Liver (tissue), 8 donors: ENCODE measurements at regions not wholly inside any gene's neighbourhood (a gene's known extent, or its start where the extent isn't known, plus 50 kb on each side); places are given as distances from the start of the nearest gene placed in this dataset.
"Not testable (repeated sequence)": the region's sequence is repeated elsewhere in the genome, so short reads cannot be mapped to it uniquely, and the experiment has no call there.

Experiments
- DNase-seq: peaks from one replicate; pipeline ENCODE4 v3.0.0-alpha.2; 2017; ENCODE audit warnings: low spot score
- H3K27ac ChIP-seq, 2 donors: one replicate each; pipeline ENCODE4 v1.7.0; 2013; ENCODE audit warnings: inconsistent platforms in 2 of 2, low read length in 2 of 2, control low read depth in 1 of 2, low read depth in 1 of 2, mild to moderate bottlenecking in 1 of 2
- H3K27me3 ChIP-seq, 4 donors: one replicate each; pipeline versions ENCODE4 v1.6.1 to v1.7.0; 2013; ENCODE audit warnings: low read length in 3 of 4, inconsistent platforms in 1 of 4, mild to moderate bottlenecking in 1 of 4, moderate library complexity in 1 of 4; ENCODE audit not compliant: control insufficient read depth in 4 of 4, insufficient read depth in 4 of 4
- H3K36me3 ChIP-seq, 4 donors: one replicate each; pipeline versions ENCODE4 v1.6.1 to v1.7.0; 2013; ENCODE audit warnings: low read length in 3 of 4, mild to moderate bottlenecking in 3 of 4, low read depth in 1 of 4, moderate library complexity in 1 of 4; ENCODE audit not compliant: control insufficient read depth in 4 of 4, insufficient read depth in 3 of 4
- H3K4me1 ChIP-seq, 4 donors: one replicate each; pipeline versions ENCODE4 v1.6.1 to v1.7.0; 2013; ENCODE audit warnings: low read length in 3 of 4, mild to moderate bottlenecking in 3 of 4, moderate library complexity in 1 of 4; ENCODE audit not compliant: control insufficient read depth in 4 of 4, insufficient read depth in 4 of 4
- H3K4me3 ChIP-seq, 3 donors: one replicate each; pipeline versions ENCODE4 v1.6.1 to v1.7.0; 2013; ENCODE audit warnings: low read length in 3 of 3, control low read depth in 1 of 3, low read depth in 1 of 3, mild to moderate bottlenecking in 1 of 3
- H3K9ac ChIP-seq, 2 donors: one replicate each; pipeline ENCODE4 v1.7.0; 2013; ENCODE audit warnings: low read length in 2 of 2, mild to moderate bottlenecking in 2 of 2, moderate library complexity in 2 of 2, control low read depth in 1 of 2, low read depth in 1 of 2
- H3K9me3 ChIP-seq, 4 donors: one replicate each; pipeline versions ENCODE4 v1.6.1 to v1.7.0; 2013; ENCODE audit warnings: low read length in 3 of 4; ENCODE audit not compliant: control insufficient read depth in 4 of 4
- EGR1 ChIP-seq, 2 donors: IDR thresholded peaks; 2 replicates each; pipeline ENCODE4 v1.6.1; 2016 to 2018; ENCODE audit warnings: antibody characterized with exemption in 2 of 2, low read depth in 2 of 2
- FOXA1 ChIP-seq: IDR thresholded peaks from 2 replicates; pipeline ENCODE4 v1.6.1; 2016; ENCODE audit warnings: antibody characterized with exemption
- FOXA2 ChIP-seq: IDR thresholded peaks from 2 replicates; pipeline ENCODE4 v1.6.1; 2016; ENCODE audit warnings: antibody characterized with exemption
- JUND ChIP-seq, 2 donors: IDR thresholded peaks; 2 replicates each; pipeline ENCODE4 v1.6.1; 2016; ENCODE audit warnings: antibody characterized with exemption in 2 of 2
- NR2F2 ChIP-seq: IDR thresholded peaks from 2 replicates; pipeline ENCODE4 v1.6.1; 2016; ENCODE audit warnings: antibody characterized with exemption
- RAD21 ChIP-seq, 2 donors: IDR thresholded peaks; 2 replicates each; pipeline ENCODE4 v1.6.1; 2016; ENCODE audit warnings: antibody characterized with exemption in 2 of 2, mild to moderate bottlenecking in 2 of 2
- RXRA ChIP-seq, 2 donors: IDR thresholded peaks; 2 replicates each; pipeline ENCODE4 v1.6.1; 2017 to 2018; ENCODE audit warnings: antibody characterized with exemption in 2 of 2, mild to moderate bottlenecking in 1 of 2
- SP1 ChIP-seq: IDR thresholded peaks from 2 replicates; pipeline ENCODE4 v1.6.1; 2018; ENCODE audit warnings: antibody characterized with exemption, mild to moderate bottlenecking
- TAF1 ChIP-seq: conservative IDR thresholded peaks from 2 replicates; pipeline ENCODE4 v1.6.1; 2016; ENCODE audit warnings: antibody characterized with exemption, mild to moderate bottlenecking
- YY1 ChIP-seq: IDR thresholded peaks from 2 replicates; pipeline ENCODE4 v1.6.1; 2016; ENCODE audit warnings: antibody characterized with exemption, mild to moderate bottlenecking
- WGBS: extraction: QIAGEN DNeasy Blood & Tissue Kit; methylation state at CpG from one replicate; pipeline ENCODE4 v1.1.7; 2013; 5-methylcytosine and 5-hydroxymethylcytosine counted together
- TF ChIP-seq, protein P1 (sequence below): IDR thresholded peaks from 2 replicates; pipeline ENCODE4 v1.6.1; 2016; ENCODE audit warnings: antibody characterized with exemption
- TF ChIP-seq, protein P2 (sequence below): fragments of 150-350 bp; IDR thresholded peaks from 2 replicates; pipeline ENCODE4 v1.5.1; 2017; ENCODE audit warnings: improper control_type of control experiment, low read depth, low read length; ENCODE audit not compliant: missing input control
- TF ChIP-seq, protein P3 (sequence below): IDR thresholded peaks from 2 replicates; pipeline ENCODE4 v1.6.1; 2016; ENCODE audit warnings: antibody characterized with exemption, mild to moderate bottlenecking
- TF ChIP-seq, protein P4 (sequence below): IDR thresholded peaks from 2 replicates; pipeline ENCODE4 v1.6.1; 2016; ENCODE audit warnings: antibody characterized with exemption
- TF ChIP-seq, protein P5 (sequence below): IDR thresholded peaks from 2 replicates; pipeline ENCODE4 v1.6.1; 2016; ENCODE audit warnings: antibody characterized with exemption
- donor health status: healthy.
- donor health status: healthy.
- donor health status: healthy.
- donor health status: healthy.
- donor health status: healthy.

DNA sequence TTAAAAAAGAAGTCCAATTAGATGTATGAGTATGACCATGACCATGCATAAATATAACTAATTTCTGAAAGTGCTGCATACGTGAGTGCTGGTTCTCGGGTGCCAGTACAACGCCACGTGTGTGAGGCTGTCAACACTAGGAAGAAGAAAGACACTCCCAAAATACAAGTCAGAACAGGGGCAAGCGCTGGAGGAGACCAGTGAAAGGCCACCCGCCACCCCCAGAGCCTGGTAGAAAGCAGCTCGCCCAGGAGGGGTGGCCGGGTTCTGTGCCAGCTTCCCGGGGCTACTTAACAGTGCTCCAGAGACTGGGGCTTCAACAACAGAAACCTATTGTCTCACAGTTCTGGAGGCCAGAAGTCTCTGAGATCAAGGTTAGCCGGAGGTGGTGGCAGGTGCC lies 147.6 kb downstream of the RTP5 start (continued):
- TF ChIP-seq, protein P1, sequence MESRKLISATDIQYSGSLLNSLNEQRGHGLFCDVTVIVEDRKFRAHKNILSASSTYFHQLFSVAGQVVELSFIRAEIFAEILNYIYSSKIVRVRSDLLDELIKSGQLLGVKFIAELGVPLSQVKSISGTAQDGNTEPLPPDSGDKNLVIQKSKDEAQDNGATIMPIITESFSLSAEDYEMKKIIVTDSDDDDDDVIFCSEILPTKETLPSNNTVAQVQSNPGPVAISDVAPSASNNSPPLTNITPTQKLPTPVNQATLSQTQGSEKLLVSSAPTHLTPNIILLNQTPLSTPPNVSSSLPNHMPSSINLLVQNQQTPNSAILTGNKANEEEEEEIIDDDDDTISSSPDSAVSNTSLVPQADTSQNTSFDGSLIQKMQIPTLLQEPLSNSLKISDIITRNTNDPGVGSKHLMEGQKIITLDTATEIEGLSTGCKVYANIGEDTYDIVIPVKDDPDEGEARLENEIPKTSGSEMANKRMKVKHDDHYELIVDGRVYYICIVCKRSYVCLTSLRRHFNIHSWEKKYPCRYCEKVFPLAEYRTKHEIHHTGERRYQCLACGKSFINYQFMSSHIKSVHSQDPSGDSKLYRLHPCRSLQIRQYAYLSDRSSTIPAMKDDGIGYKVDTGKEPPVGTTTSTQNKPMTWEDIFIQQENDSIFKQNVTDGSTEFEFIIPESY: no peak

DNA sequence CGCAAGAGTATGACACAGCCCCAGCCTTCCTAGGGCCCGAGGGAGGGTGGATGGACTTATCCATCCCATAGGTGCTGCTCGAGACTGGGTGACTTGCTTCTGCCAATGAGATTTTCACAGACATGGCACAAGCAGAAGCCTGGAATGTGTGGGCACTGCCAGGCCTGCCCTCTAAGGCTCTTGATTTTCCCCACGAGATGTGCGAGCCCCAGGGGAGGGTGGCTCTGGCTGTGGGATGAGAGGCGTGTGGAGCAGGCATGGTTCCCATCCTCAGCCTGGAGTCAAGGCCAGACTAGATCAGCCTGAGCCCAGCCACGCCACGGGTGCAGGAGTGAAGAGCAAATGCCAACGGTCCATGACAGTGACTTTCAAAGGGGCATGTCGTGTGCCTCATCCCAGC lies 148.9 kb downstream of the RTP5 start:
- DNase-seq, H3K4me1 ChIP-seq, H3K9ac ChIP-seq, H3K4me3 ChIP-seq, H3K36me3 ChIP-seq, H3K27ac ChIP-seq, H3K9me3 ChIP-seq, H3K27me3 ChIP-seq: not testable (repeated sequence)
- 89% methylated on average over 10 of the region's 10 CpGs for WGBS

DNA sequence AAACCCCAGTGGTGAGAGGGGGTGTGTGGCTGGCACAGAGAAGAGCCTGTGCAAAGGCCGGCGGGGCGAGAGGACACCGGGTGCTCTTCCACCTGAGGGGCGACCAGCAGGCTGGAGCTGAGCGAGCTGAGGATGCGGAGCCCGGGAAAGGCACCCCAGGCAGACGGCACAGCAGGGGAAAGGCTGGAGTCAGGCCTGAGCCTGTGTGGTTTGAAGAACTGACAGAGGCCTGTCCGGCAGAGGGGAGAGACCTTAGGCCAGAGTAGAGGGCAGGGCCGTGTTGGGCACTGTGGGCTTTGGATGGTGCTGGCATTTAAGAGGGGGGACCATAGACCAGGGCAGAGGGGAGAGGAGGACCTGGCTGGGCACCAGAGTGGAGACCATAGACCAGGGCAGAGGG lies 149.8 kb downstream of the RTP5 start:
- TF ChIP-seq NR2F2 (no peak), YY1 (no peak), RAD21 (IDR thresholded peaks at IDR 0.05) (no peak), FOXA2 (no peak), JUND (IDR thresholded peaks at IDR 0.05) (no peak), SP1 (no peak), EGR1 (IDR thresholded peaks at IDR 0.05; ENCODE audit: low read depth in 2 of 2) (no peak), RXRA (IDR thresholded peaks at IDR 0.05) (no peak), TAF1 (no peak), FOXA1 (no peak)
- TF ChIP-seq, protein P2, sequence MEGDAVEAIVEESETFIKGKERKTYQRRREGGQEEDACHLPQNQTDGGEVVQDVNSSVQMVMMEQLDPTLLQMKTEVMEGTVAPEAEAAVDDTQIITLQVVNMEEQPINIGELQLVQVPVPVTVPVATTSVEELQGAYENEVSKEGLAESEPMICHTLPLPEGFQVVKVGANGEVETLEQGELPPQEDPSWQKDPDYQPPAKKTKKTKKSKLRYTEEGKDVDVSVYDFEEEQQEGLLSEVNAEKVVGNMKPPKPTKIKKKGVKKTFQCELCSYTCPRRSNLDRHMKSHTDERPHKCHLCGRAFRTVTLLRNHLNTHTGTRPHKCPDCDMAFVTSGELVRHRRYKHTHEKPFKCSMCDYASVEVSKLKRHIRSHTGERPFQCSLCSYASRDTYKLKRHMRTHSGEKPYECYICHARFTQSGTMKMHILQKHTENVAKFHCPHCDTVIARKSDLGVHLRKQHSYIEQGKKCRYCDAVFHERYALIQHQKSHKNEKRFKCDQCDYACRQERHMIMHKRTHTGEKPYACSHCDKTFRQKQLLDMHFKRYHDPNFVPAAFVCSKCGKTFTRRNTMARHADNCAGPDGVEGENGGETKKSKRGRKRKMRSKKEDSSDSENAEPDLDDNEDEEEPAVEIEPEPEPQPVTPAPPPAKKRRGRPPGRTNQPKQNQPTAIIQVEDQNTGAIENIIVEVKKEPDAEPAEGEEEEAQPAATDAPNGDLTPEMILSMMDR: no peak
- TF ChIP-seq, protein P3, sequence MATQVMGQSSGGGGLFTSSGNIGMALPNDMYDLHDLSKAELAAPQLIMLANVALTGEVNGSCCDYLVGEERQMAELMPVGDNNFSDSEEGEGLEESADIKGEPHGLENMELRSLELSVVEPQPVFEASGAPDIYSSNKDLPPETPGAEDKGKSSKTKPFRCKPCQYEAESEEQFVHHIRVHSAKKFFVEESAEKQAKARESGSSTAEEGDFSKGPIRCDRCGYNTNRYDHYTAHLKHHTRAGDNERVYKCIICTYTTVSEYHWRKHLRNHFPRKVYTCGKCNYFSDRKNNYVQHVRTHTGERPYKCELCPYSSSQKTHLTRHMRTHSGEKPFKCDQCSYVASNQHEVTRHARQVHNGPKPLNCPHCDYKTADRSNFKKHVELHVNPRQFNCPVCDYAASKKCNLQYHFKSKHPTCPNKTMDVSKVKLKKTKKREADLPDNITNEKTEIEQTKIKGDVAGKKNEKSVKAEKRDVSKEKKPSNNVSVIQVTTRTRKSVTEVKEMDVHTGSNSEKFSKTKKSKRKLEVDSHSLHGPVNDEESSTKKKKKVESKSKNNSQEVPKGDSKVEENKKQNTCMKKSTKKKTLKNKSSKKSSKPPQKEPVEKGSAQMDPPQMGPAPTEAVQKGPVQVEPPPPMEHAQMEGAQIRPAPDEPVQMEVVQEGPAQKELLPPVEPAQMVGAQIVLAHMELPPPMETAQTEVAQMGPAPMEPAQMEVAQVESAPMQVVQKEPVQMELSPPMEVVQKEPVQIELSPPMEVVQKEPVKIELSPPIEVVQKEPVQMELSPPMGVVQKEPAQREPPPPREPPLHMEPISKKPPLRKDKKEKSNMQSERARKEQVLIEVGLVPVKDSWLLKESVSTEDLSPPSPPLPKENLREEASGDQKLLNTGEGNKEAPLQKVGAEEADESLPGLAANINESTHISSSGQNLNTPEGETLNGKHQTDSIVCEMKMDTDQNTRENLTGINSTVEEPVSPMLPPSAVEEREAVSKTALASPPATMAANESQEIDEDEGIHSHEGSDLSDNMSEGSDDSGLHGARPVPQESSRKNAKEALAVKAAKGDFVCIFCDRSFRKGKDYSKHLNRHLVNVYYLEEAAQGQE: no peak
- TF ChIP-seq, protein P4, sequence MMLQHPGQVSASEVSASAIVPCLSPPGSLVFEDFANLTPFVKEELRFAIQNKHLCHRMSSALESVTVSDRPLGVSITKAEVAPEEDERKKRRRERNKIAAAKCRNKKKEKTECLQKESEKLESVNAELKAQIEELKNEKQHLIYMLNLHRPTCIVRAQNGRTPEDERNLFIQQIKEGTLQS: no peak
- TF ChIP-seq, protein P1: no peak
- TF ChIP-seq, protein P5, sequence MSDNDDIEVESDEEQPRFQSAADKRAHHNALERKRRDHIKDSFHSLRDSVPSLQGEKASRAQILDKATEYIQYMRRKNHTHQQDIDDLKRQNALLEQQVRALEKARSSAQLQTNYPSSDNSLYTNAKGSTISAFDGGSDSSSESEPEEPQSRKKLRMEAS: no peak
- DNase-seq: no peak
- no peaks in the 10 kb centered on the region for H3K9me3 ChIP-seq
- H3K9ac ChIP-seq: no peak overlapping the region
- no peaks in the 10 kb centered on the region for H3K4me1 ChIP-seq
- H3K4me3 ChIP-seq: no peak overlapping the region
- H3K36me3 ChIP-seq: no peaks in the 10 kb centered on the region
- peaks cover 0 to 2% (median 0%) of the 10 kb centered on the region in 4 donors for H3K27me3 ChIP-seq
- no peak overlapping the region for H3K27ac ChIP-seq
- WGBS: 92% methylated on average over 11 of the region's 11 CpGs
